ENCODE measurements at regions not wholly inside any gene's neighbourhood (a gene's known extent, or its start where the extent isn't known, plus 50 kb on each side); places are given as distances from the start of the nearest gene placed in this dataset.

DNA sequence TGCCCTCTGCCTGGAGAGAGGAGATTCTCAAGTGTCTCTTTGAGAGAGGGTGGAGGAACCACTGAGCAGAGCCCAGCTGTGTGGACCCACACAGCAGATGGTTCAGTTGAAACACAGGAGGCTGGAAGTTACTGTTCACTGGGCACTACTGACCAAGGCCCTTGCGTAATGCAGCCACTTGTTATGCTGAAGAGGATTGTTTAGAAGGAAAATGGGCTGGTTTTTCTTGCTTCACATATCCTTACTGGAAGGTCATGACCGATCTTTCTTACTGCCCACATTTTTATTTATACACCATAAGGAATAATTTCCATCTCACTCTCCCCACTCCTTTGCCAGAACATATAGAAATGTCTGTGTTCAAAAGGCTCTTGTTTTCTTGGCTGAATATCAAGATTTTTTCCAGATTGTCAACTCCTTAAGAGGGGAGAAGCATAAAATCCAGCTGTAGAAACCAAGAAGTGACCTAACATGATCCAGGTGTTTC is 375.1 kb upstream of the DDHD1 start:
- intact Hi-C loops (cut with DNase I): no loop called here
- TF ChIP-seq EP300 (IDR thresholded peaks at IDR 0.05): no peak
- no peak for TF ChIP-seq POLR2A (IDR thresholded peaks at IDR 0.05)
- TF ChIP-seq, protein P1, sequence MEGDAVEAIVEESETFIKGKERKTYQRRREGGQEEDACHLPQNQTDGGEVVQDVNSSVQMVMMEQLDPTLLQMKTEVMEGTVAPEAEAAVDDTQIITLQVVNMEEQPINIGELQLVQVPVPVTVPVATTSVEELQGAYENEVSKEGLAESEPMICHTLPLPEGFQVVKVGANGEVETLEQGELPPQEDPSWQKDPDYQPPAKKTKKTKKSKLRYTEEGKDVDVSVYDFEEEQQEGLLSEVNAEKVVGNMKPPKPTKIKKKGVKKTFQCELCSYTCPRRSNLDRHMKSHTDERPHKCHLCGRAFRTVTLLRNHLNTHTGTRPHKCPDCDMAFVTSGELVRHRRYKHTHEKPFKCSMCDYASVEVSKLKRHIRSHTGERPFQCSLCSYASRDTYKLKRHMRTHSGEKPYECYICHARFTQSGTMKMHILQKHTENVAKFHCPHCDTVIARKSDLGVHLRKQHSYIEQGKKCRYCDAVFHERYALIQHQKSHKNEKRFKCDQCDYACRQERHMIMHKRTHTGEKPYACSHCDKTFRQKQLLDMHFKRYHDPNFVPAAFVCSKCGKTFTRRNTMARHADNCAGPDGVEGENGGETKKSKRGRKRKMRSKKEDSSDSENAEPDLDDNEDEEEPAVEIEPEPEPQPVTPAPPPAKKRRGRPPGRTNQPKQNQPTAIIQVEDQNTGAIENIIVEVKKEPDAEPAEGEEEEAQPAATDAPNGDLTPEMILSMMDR (IDR thresholded peaks at IDR 0.05): no peak
- WGBS, 3 donors: 76 to 90% (median 80%) methylated on average over 2 of the region's 2 CpGs
- no peak overlapping the region for H3K27ac ChIP-seq
- H3K4me3 ChIP-seq: no peak overlapping the region
- H3K4me1 ChIP-seq (ENCODE audit: insufficient read depth): no peaks in the 10 kb centered on the region
- no peak for DNase-seq
- no peaks in the 10 kb centered on the region for H3K9me3 ChIP-seq
- no peaks in the 10 kb centered on the region for H3K36me3 ChIP-seq
- no peaks in the 10 kb centered on the region for H3K27me3 ChIP-seq

GRCh38 chr14:53526200-53526599 is 373.1 kb upstream of the DDHD1 start:
- no peaks in the 10 kb centered on the region for H3K9me3 ChIP-seq
- no peaks in the 10 kb centered on the region for H3K4me1 ChIP-seq (ENCODE audit: insufficient read depth)
- no peaks in the 10 kb centered on the region for H3K36me3 ChIP-seq
- TF ChIP-seq EP300 (IDR thresholded peaks at IDR 0.05) (no peak), POLR2A (IDR thresholded peaks at IDR 0.05) (no peak)
- TF ChIP-seq, protein P1 (IDR thresholded peaks at IDR 0.05): no peak
- 66 to 79% (median 76%) methylated on average over 3 of the region's 3 CpGs for WGBS, 3 donors
- no peak overlapping the region for H3K4me3 ChIP-seq
- intact Hi-C loops (cut with DNase I): no loop called here
- H3K27ac ChIP-seq: no peak overlapping the region
- H3K27me3 ChIP-seq: no peaks in the 10 kb centered on the region
- DNase-seq: no peak

- Histone ChIP-seq H3K27ac (no peak overlapping the region), H3K4me1 (ENCODE audit: insufficient read depth) (no peaks in the 10 kb centered on the region), H3K9me3 (no peaks in the 10 kb centered on the region), H3K4me3 (no peak overlapping the region), H3K36me3 (no peaks in the 10 kb centered on the region), H3K27me3 (no peaks in the 10 kb centered on the region)
- no peak for DNase-seq
- intact Hi-C loops (cut with DNase I): no loop called here
- 93 to 98% (median 94%) methylated on average over 2 of the region's 2 CpGs for WGBS, 3 donors
- TF ChIP-seq, protein P1 (IDR thresholded peaks at IDR 0.05): no peak
- TF ChIP-seq POLR2A (IDR thresholded peaks at IDR 0.05) (no peak), EP300 (IDR thresholded peaks at IDR 0.05) (no peak)
Measured at GRCh38 chr14:53525608-53526007, 372.5 kb upstream of the DDHD1 start.

- no peak overlapping the region for H3K4me3 ChIP-seq
- H3K9me3 ChIP-seq: no peaks in the 10 kb centered on the region
- H3K4me1 ChIP-seq (ENCODE audit: insufficient read depth): no peaks in the 10 kb centered on the region
- no peaks in the 10 kb centered on the region for H3K27me3 ChIP-seq
- intact Hi-C loops (cut with DNase I): no loop called here
- no peaks in the 10 kb centered on the region for H3K36me3 ChIP-seq
- WGBS, 3 donors: 33 to 46% (median 38%) methylated on average over 4 of the region's 4 CpGs
- no peak overlapping the region for H3K27ac ChIP-seq
- DNase-seq: no peak
- no peak for TF ChIP-seq EP300 (IDR thresholded peaks at IDR 0.05)
- TF ChIP-seq, protein P1 (IDR thresholded peaks at IDR 0.05): no peak
Measured at GRCh38 chr14:53524391-53524790, 371.3 kb upstream of the DDHD1 start.

All from ovary (tissue), 7 donors.